B cell (primary cell): ENCODE measurements at regions not wholly inside any gene's neighbourhood (a gene's known extent, or its start where the extent isn't known, plus 50 kb on each side); places are given as distances from the start of the nearest gene placed in this dataset.

ENCODE experiments used
- ATAC-seq: fragments of 200-7000 bp; cut with Tn5 transposase; one replicate; pipeline ENCODE4 v1.10.0; 2021; ENCODE audit warnings: low read depth, mild to moderate bottlenecking, moderate number of reproducible peaks, moderate library complexity
- CTCF ChIA-PET: fragments of 350-600 bp; sonication (Branson Sonifier 250); formaldehyde crosslinking; loops from one replicate; lab custom pipeline; 2021; ENCODE audit warnings: antibody characterized with exemption, inconsistent platforms; lab: Charles Lee
- POLR2A ChIA-PET: fragments of 350-600 bp; sonication (Branson Sonifier 250); formaldehyde crosslinking; loops from one replicate; lab custom pipeline; 2021; ENCODE audit warnings: antibody characterized with exemption; lab: Charles Lee
- DNase-seq: peaks from one replicate; pipeline ENCODE4 v3.0.0; 2013
- H2AFZ ChIP-seq: 2 replicates; pipeline ENCODE4 v1.6.1; 2012; ENCODE audit warnings: mild to moderate bottlenecking, low read depth, low read length; ENCODE audit not compliant: insufficient read depth, poor library complexity, severe bottlenecking
- H3K27ac ChIP-seq, 2 donors: 1 replicate in 1 of 2; 2 replicates in 1 of 2; pipeline ENCODE4 v1.5.1; 2012 to 2013; ENCODE audit warnings: low read length in 2 of 2, mild to moderate bottlenecking in 2 of 2, moderate library complexity in 1 of 2
- H3K27me3 ChIP-seq, 4 experiments: fragments of 200-600 bp in 1 of 4; sonication (generic) in 1 of 4; replicated peaks in 1 of 4; 1 replicate in 2 of 4; 2 replicates in 2 of 4; pipeline versions ENCODE4 v1.6.1 to v1.7.0; 2013 to 2016; ENCODE audit warnings: low read length in 3 of 4, mild to moderate bottlenecking in 2 of 4, mixed read lengths in 1 of 4, moderate library complexity in 1 of 4; ENCODE audit not compliant: insufficient read depth in 4 of 4, control insufficient read depth in 3 of 4; ENCODE audit errors: control extremely low read depth in 1 of 4
- H3K36me3 ChIP-seq, 2 experiments: replicated peaks in 1 of 2; 1 replicate in 1 of 2; 2 replicates in 1 of 2; pipeline versions ENCODE4 v1.6.1 to v1.7.1; 2013; ENCODE audit warnings: low read length in 1 of 2; ENCODE audit not compliant: insufficient read depth in 2 of 2, control insufficient read depth in 1 of 2; ENCODE audit errors: control extremely low read depth in 1 of 2, extremely low read depth in 1 of 2
- H3K4me1 ChIP-seq, 2 donors: fragments of 200-600 bp in 1 of 2; sonication (generic) in 1 of 2; 1 replicate in 1 of 2; 2 replicates in 1 of 2; pipeline versions ENCODE4 v1.5.1 to v1.6.1; 2013 to 2017; ENCODE audit warnings: low read length in 2 of 2; ENCODE audit not compliant: control insufficient read depth in 2 of 2, insufficient read depth in 2 of 2
- H3K4me2 ChIP-seq: replicated peaks from 2 replicates; pipeline ENCODE3; 2012; ENCODE audit warnings: mild to moderate bottlenecking, low read depth, low read length; ENCODE audit not compliant: poor library complexity, severe bottlenecking
- H3K4me3 ChIP-seq, 5 experiments: fragments of 200-600 bp in 1 of 5; sonication (generic) in 1 of 5; 1 replicate in 3 of 5; 2 replicates in 2 of 5; pipeline versions ENCODE4 v1.5.1 to v1.7.0; 2011 to 2016; ENCODE audit warnings: low read length in 4 of 5, mild to moderate bottlenecking in 4 of 5, low read depth in 2 of 5, control low read depth in 1 of 5, moderate library complexity in 1 of 5; ENCODE audit not compliant: insufficient read depth in 1 of 5; ENCODE audit errors: control extremely low read depth in 1 of 5, extremely low read depth in 1 of 5
- H3K79me2 ChIP-seq: fragments of 200-600 bp; sonication (generic); one replicate; pipeline ENCODE4 v1.6.0; 2016; ENCODE audit warnings: low read length; ENCODE audit not compliant: control insufficient read depth, insufficient read depth
- H3K9ac ChIP-seq: fragments of 200-600 bp; sonication (generic); 2 replicates; pipeline ENCODE4 v1.6.1; 2017; ENCODE audit warnings: mild to moderate bottlenecking, low read length, moderate library complexity
- H3K9me3 ChIP-seq, 3 donors: one replicate each; pipeline versions ENCODE4 v1.6.1 to v1.7.1; 2013; ENCODE audit warnings: low read length in 2 of 3; ENCODE audit not compliant: control insufficient read depth in 2 of 3, insufficient read depth in 1 of 3; ENCODE audit errors: control extremely low read depth in 1 of 3
- H4K20me1 ChIP-seq: 2 replicates; pipeline ENCODE4 v1.6.0; 2012; ENCODE audit warnings: mild to moderate bottlenecking, low read length; ENCODE audit not compliant: insufficient read depth, control insufficient read depth, poor library complexity, severe bottlenecking
- H3K27ac Mint-ChIP-seq: one replicate; pipeline ENCODE4 v1.8.0; 2021; ENCODE audit warnings: mixed read lengths
- H3K27me3 Mint-ChIP-seq: one replicate; pipeline ENCODE4 v1.8.0; 2021; ENCODE audit warnings: mixed read lengths
- H3K4me1 Mint-ChIP-seq: one replicate; pipeline ENCODE4 v1.8.0; 2021; ENCODE audit warnings: mixed read lengths
- H3K4me3 Mint-ChIP-seq: one replicate; pipeline ENCODE4 v1.8.0; 2021; ENCODE audit warnings: mixed read lengths
- H3K9me3 Mint-ChIP-seq: one replicate; pipeline ENCODE4 v1.8.0; 2022; ENCODE audit warnings: mixed read lengths; ENCODE audit not compliant: insufficient read depth
- EZH2 ChIP-seq: IDR thresholded peaks from 2 replicates; pipeline ENCODE4 v1.6.1; 2012; ENCODE audit warnings: borderline replicate concordance, low read depth, mild to moderate bottlenecking, moderate library complexity, low read length; ENCODE audit not compliant: insufficient read depth, poor library complexity, severe bottlenecking
- WGBS: methylation state at CpG from one replicate; pipeline ENCODE4 v1.1.5; 2013; ENCODE audit warnings: missing lambda C conversion rate; ENCODE audit not compliant: insufficient coverage; 5-methylcytosine and 5-hydroxymethylcytosine counted together
- intact Hi-C: fragments of 100-400 bp; cut with micrococcal nuclease; formaldehyde crosslinking; loops from one replicate; pipeline ENCODE4 v1.10.0; 2022
- TF ChIP-seq, protein P1 (sequence below): fragments of 200-600 bp; IDR thresholded peaks from one replicate; pipeline ENCODE4 v1.8.0; 2022; ENCODE audit warnings: antibody characterized with exemption, mild to moderate bottlenecking

DNA sequence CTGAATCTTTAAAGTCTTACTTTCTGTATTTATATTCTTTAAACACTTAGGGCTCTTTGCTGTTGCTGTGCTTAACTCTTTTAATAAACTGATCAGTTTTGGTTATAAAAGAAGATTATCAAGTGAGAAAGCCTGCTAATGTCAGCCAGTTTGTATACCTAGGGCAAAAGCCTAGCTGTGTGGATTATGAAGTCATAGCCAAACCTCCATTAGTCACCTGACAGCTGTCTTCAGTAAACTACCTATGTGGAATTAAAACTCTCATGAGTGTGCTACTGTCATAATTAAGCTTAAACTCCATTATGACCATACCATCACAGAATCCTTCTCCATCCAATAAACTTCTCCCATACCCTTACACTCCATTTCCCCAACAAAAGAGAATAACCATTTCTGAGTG is 762.7 kb downstream of the NTRK3 start:
- H3K9me3 Mint-ChIP-seq = peaks cover under 1% of the 10 kb centered on the region
- no peak overlapping the region for H3K9ac ChIP-seq
- DNase-seq (no peak), ATAC-seq (no peak)
- no peaks in the 10 kb centered on the region for H3K36me3 ChIP-seq
- H2AFZ ChIP-seq = no peak overlapping the region
- H3K4me3 ChIP-seq = no peak overlapping the region
- H3K27ac Mint-ChIP-seq = no peak overlapping the region
- no peak overlapping the region for H3K4me3 Mint-ChIP-seq
- H3K9me3 ChIP-seq = no peaks in the 10 kb centered on the region
- no peak for TF ChIP-seq EZH2
- TF ChIP-seq, protein P1, sequence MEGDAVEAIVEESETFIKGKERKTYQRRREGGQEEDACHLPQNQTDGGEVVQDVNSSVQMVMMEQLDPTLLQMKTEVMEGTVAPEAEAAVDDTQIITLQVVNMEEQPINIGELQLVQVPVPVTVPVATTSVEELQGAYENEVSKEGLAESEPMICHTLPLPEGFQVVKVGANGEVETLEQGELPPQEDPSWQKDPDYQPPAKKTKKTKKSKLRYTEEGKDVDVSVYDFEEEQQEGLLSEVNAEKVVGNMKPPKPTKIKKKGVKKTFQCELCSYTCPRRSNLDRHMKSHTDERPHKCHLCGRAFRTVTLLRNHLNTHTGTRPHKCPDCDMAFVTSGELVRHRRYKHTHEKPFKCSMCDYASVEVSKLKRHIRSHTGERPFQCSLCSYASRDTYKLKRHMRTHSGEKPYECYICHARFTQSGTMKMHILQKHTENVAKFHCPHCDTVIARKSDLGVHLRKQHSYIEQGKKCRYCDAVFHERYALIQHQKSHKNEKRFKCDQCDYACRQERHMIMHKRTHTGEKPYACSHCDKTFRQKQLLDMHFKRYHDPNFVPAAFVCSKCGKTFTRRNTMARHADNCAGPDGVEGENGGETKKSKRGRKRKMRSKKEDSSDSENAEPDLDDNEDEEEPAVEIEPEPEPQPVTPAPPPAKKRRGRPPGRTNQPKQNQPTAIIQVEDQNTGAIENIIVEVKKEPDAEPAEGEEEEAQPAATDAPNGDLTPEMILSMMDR = no peak
- H3K27me3 ChIP-seq = no peaks in the 10 kb centered on the region
- H4K20me1 ChIP-seq = no peaks in the 10 kb centered on the region
- H3K79me2 ChIP-seq = no peaks in the 10 kb centered on the region
- no peaks in the 10 kb centered on the region for H3K27me3 Mint-ChIP-seq
- no peaks in the 10 kb centered on the region for H3K4me1 ChIP-seq
- no peak overlapping the region for H3K4me2 ChIP-seq
- POLR2A ChIA-PET = no interaction called here
- no peak overlapping the region for H3K27ac ChIP-seq
- no peaks in the 10 kb centered on the region for H3K4me1 Mint-ChIP-seq
- CTCF ChIA-PET = no interaction called here
- intact Hi-C loops = no loop called here

DNA sequence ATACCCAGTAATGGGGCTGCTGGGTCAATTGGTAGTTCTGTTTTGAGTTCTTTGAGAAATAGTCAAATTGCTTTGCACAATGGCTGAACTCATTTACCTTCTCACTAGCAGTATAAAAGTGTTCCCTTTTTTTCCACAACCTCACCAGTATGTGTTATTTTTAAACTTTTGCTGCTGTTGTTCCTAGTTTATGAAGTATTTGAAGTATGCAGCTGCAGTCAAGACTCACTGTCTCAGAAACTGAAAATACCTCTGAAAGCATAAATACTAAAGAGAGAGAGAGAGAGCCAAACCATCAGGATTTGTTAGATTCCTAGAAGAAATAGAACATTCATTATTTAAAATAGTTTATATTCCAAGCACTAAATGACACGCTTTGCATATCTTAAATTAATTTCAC is 764.2 kb downstream of the NTRK3 start:
- Mint-ChIP-seq H3K27ac (no peak overlapping the region), H3K4me3 (no peak overlapping the region), H3K4me1 (no peaks in the 10 kb centered on the region), H3K27me3 (no peaks in the 10 kb centered on the region), H3K9me3 (no peaks in the 10 kb centered on the region)
- intact Hi-C loops = no loop called here
- TF ChIP-seq EZH2 = no peak
- TF ChIP-seq, protein P1 = no peak
- H3K27ac ChIP-seq = no peak overlapping the region
- no peaks in the 10 kb centered on the region for H3K9me3 ChIP-seq
- ChIA-PET POLR2A (no interaction called here), CTCF (no interaction called here)
- no peak overlapping the region for H3K4me3 ChIP-seq
- no peak overlapping the region for H3K4me2 ChIP-seq
- ATAC-seq (no peak), DNase-seq (no peak)
- H4K20me1 ChIP-seq = no peaks in the 10 kb centered on the region
- H3K27me3 ChIP-seq = no peaks in the 10 kb centered on the region
- no peaks in the 10 kb centered on the region for H3K4me1 ChIP-seq
- H3K79me2 ChIP-seq = no peaks in the 10 kb centered on the region
- WGBS = no CpG with 5 or more reads among the region's 1 CpG
- no peak overlapping the region for H3K9ac ChIP-seq
- no peak overlapping the region for H2AFZ ChIP-seq
- no peaks in the 10 kb centered on the region for H3K36me3 ChIP-seq
